ENCODE measurements at regions not wholly inside any gene's neighbourhood (a gene's known extent, or its start where the extent isn't known, plus 50 kb on each side); places are given as distances from the start of the nearest gene placed in this dataset.
A peak's percentile ranks its signal among the peaks of the same experiment; 100 is the strongest.

DNA sequence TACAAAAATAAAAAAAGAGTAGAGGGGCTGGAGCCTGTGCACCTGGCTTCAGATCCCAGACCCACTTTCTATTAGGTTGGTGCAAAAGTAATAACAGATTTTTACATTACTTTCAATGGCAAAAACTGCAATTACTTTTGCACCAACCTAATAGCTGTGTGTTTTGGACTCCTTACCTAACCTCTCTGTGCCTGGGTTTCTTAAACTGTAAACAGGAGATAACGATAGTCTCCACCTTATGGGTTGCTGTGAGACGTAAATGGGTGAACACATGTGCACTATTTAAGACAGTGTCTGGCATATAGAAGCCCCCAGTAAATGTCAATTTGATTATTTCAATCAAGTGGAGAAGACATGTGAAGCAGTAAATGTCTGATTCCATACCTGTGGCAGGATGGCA is 89.7 kb downstream of the TFAP2C start:
- H3K79me2 ChIP-seq (ENCODE audit: low read length) = no peaks in the 10 kb centered on the region
- H4K20me1 ChIP-seq (ENCODE audit: insufficient read depth, low read length) = no peaks in the 10 kb centered on the region
- H2AFZ ChIP-seq (ENCODE audit: low read depth, low read length) = no peak overlapping the region
- H3K27ac ChIP-seq (ENCODE audit: low read length) = no peak overlapping the region
- peaks cover 12% of the 10 kb centered on the region for H3K36me3 ChIP-seq (replicated peaks; ENCODE audit: low read depth, low read length)
- TF ChIP-seq EZH2phosphoT487 (IDR thresholded peaks at IDR 0.05; ENCODE audit: low read depth) = no peak
- TF ChIP-seq, protein P1, sequence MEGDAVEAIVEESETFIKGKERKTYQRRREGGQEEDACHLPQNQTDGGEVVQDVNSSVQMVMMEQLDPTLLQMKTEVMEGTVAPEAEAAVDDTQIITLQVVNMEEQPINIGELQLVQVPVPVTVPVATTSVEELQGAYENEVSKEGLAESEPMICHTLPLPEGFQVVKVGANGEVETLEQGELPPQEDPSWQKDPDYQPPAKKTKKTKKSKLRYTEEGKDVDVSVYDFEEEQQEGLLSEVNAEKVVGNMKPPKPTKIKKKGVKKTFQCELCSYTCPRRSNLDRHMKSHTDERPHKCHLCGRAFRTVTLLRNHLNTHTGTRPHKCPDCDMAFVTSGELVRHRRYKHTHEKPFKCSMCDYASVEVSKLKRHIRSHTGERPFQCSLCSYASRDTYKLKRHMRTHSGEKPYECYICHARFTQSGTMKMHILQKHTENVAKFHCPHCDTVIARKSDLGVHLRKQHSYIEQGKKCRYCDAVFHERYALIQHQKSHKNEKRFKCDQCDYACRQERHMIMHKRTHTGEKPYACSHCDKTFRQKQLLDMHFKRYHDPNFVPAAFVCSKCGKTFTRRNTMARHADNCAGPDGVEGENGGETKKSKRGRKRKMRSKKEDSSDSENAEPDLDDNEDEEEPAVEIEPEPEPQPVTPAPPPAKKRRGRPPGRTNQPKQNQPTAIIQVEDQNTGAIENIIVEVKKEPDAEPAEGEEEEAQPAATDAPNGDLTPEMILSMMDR (IDR thresholded peaks at IDR 0.05; ENCODE audit: low read depth, low read length) = no peak
- no peaks in the 10 kb centered on the region for H3K27me3 ChIP-seq (ENCODE audit: low read depth, low read length)
- H3K4me3 ChIP-seq (ENCODE audit: low read length) = no peak overlapping the region
- H3K4me2 ChIP-seq (ENCODE audit: low read length) = no peak overlapping the region
- H3K9me3 ChIP-seq (ENCODE audit: insufficient read depth, low read length) = peaks cover 8% of the 10 kb centered on the region; the same call in 1 of the 2 replicates
- peaks cover 28% of the 10 kb centered on the region for H3K4me1 ChIP-seq (ENCODE audit: low read length)
- H3K9ac ChIP-seq (ENCODE audit: low read length) = no peak overlapping the region

DNA sequence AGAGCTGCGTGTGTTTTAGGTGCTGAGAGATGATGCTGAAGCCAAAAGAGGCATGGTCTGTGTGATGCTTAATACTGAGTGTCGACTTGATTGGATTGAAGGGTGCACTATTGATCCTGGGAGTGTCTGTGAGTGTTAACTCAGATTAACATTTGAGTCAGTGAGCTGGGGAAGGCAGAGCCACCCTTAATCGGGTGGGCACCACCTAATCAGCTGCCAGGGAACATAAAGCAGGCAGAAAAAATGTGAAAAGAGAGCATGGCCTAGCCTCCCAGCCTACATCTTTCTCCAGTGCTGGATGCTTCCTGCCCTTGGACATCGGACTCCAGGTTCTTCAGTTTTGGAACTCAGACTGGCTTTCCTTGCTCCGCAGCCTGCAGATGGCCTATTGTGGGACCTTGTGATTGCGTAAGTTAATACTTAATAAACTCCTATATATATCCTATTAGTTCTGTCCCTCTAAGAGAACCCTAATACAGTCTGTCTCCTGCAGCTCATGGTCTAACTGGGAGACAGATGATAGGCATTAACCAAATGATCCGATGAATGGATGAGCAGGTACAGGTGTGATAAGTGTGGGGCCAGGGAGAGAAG is 91.6 kb downstream of the TFAP2C start:
- Histone ChIP-seq H3K9ac (ENCODE audit: low read length) (no peak overlapping the region), H3K9me3 (ENCODE audit: insufficient read depth, low read length) (peaks cover 8% of the 10 kb centered on the region), H3K36me3 (replicated peaks; ENCODE audit: low read depth, low read length) (peaks cover 12% of the 10 kb centered on the region), H3K4me2 (ENCODE audit: low read length) (no peak overlapping the region), H3K27me3 (ENCODE audit: low read depth, low read length) (no peaks in the 10 kb centered on the region), H3K79me2 (ENCODE audit: low read length) (no peaks in the 10 kb centered on the region), H2AFZ (ENCODE audit: low read depth, low read length) (no peak overlapping the region), H3K27ac (ENCODE audit: low read length) (no peak overlapping the region), H3K4me1 (ENCODE audit: low read length) (peaks cover 36% of the 10 kb centered on the region), H4K20me1 (ENCODE audit: insufficient read depth, low read length) (no peaks in the 10 kb centered on the region), H3K4me3 (ENCODE audit: low read length) (no peak overlapping the region)
- TF ChIP-seq, protein P1 (IDR thresholded peaks at IDR 0.05; ENCODE audit: low read depth, low read length) = no peak
- no peak for TF ChIP-seq EZH2phosphoT487 (IDR thresholded peaks at IDR 0.05; ENCODE audit: low read depth)

DNA sequence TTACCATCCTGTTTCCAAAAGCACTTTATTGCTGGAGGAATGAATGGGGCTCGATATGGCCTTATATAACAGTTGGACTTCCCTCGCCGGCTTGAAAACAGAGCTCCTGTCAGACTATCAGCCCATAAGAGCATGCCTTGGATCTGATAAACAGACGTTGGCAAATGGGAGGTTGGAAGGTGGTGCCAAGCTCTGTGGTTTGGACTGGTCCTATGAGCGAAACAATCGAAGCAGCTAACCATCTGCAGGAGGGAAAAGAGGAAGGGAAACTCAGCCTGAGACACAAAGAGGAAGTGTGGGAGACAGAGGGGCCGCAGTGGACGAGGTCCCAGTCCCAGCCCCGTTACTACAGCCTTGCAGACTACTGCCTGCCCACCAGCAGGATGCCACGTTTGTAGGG is 92.9 kb downstream of the TFAP2C start:
- Histone ChIP-seq H3K27ac (ENCODE audit: low read length) (peak overlapping the region; percentile 44), H2AFZ (ENCODE audit: low read depth, low read length) (peak overlapping the region; percentile 72), H3K4me3 (ENCODE audit: low read length) (peak overlapping the region; percentile 53)

DNA sequence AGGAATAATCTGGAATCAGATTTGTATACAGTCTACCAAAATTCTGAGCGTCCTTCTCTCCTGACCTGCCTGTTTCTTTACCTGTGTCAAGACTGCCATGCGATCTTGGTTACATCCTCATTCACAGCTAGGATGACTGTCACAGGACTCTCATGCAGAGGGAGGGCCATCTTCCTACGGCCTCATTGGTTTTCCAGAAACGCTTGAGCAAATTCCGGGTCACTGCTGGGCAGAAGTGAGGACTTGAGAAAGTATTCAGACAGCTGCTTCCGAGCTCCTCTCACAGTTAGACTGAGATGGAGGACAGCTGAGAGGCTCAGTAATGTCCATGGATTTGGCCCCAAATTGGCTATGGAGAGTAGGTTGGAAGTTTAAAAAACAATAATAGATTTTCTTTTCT is 94.2 kb downstream of the TFAP2C start:
- peaks cover 8% of the 10 kb centered on the region for H3K9me3 ChIP-seq (ENCODE audit: insufficient read depth, low read length)
- no peaks in the 10 kb centered on the region for H4K20me1 ChIP-seq (ENCODE audit: insufficient read depth, low read length)
- no peak overlapping the region for H3K9ac ChIP-seq (ENCODE audit: low read length)
- H3K36me3 ChIP-seq (replicated peaks; ENCODE audit: low read depth, low read length) = peaks cover 12% of the 10 kb centered on the region
- no peaks in the 10 kb centered on the region for H3K79me2 ChIP-seq (ENCODE audit: low read length)
- no peak overlapping the region for H3K4me3 ChIP-seq (ENCODE audit: low read length)
- H3K27ac ChIP-seq (ENCODE audit: low read length) = no peak overlapping the region
- H2AFZ ChIP-seq (ENCODE audit: low read depth, low read length) = no peak overlapping the region
- H3K27me3 ChIP-seq (ENCODE audit: low read depth, low read length) = no peaks in the 10 kb centered on the region
- peaks cover 36% of the 10 kb centered on the region for H3K4me1 ChIP-seq (ENCODE audit: low read length)
- no peak overlapping the region for H3K4me2 ChIP-seq (ENCODE audit: low read length)
- no peak for TF ChIP-seq EZH2phosphoT487 (IDR thresholded peaks at IDR 0.05; ENCODE audit: low read depth)
- TF ChIP-seq, protein P1 (IDR thresholded peaks at IDR 0.05; ENCODE audit: low read depth, low read length) = no peak

More for the DNA sequence above, 92.9 kb downstream of the TFAP2C start:
- H3K4me1 ChIP-seq (ENCODE audit: low read length) = peaks cover 36% of the 10 kb centered on the region
- H3K79me2 ChIP-seq (ENCODE audit: low read length) = no peaks in the 10 kb centered on the region
- H3K9ac ChIP-seq (ENCODE audit: low read length) = peak overlapping the region; percentile 13; the same call in 1 of the 2 replicates
- TF ChIP-seq EZH2phosphoT487 (IDR thresholded peaks at IDR 0.05; ENCODE audit: low read depth) = no peak
- TF ChIP-seq, protein P1 (IDR thresholded peaks at IDR 0.05; ENCODE audit: low read depth, low read length) = no peak
- no peaks in the 10 kb centered on the region for H4K20me1 ChIP-seq (ENCODE audit: insufficient read depth, low read length)
- H3K4me2 ChIP-seq (ENCODE audit: low read length) = peak overlapping the region; percentile 82
- H3K9me3 ChIP-seq (ENCODE audit: insufficient read depth, low read length) = peaks cover 8% of the 10 kb centered on the region
- peaks cover 12% of the 10 kb centered on the region for H3K36me3 ChIP-seq (replicated peaks; ENCODE audit: low read depth, low read length)
- no peaks in the 10 kb centered on the region for H3K27me3 ChIP-seq (ENCODE audit: low read depth, low read length)
